Epithelial cell of esophagus (primary cell): ENCODE measurements at regions not wholly inside any gene's neighbourhood (a gene's known extent, or its start where the extent isn't known, plus 50 kb on each side); places are given as distances from the start of the nearest gene placed in this dataset.

Source experiments
- DNase-seq: peaks from one replicate; pipeline ENCODE4 v3.0.0; 2010; ENCODE audit warnings: low read depth
- H3K4me3 ChIP-seq: 2 replicates; pipeline ENCODE4 v1.5.1; 2011; ENCODE audit warnings: mild to moderate bottlenecking, low read length, control low read depth
- CTCF ChIP-seq: IDR thresholded peaks from 2 replicates; pipeline ENCODE4 v1.5.1; 2011; ENCODE audit warnings: low read depth, mild to moderate bottlenecking, low read length, control low read depth, inconsistent platforms; ENCODE audit not compliant: insufficient read depth; ENCODE audit errors: missing control alignments

- DNase-seq, result no peak
Measured at GRCh38 chr9:115786321-115786720, 367.3 kb upstream of the PAPPA start.

GRCh38 chr9:115790520-115790919, 363.1 kb upstream of the PAPPA start:
- DNase-seq, result no peak
- no peak overlapping the region for H3K4me3 ChIP-seq
- TF ChIP-seq CTCF, result no peak

More at GRCh38 chr9:115786321-115786720, 367.3 kb upstream of the PAPPA start:
- no peak overlapping the region for H3K4me3 ChIP-seq
- no peak for TF ChIP-seq CTCF

- no peak overlapping the region for H3K4me3 ChIP-seq
- TF ChIP-seq CTCF, result no peak
- no peak for DNase-seq
Measured at GRCh38 chr9:115794921-115795475, 358.6 kb upstream of the PAPPA start.

GRCh38 chr9:115799734-115800133, 353.9 kb upstream of the PAPPA start:
- H3K4me3 ChIP-seq, result no peak overlapping the region
- TF ChIP-seq CTCF, result no peak
- DNase-seq, result no peak

- no peak for TF ChIP-seq CTCF
- H3K4me3 ChIP-seq, result no peak overlapping the region
- DNase-seq, result no peak
Measured at GRCh38 chr9:115804206-115804605, 349.4 kb upstream of the PAPPA start.

GRCh38 chr9:115808108-115808507, 345.5 kb upstream of the PAPPA start:
- peak; percentile 34 for DNase-seq
- no peak for TF ChIP-seq CTCF
- no peak overlapping the region for H3K4me3 ChIP-seq

GRCh38 chr9:115808695-115809094, 344.9 kb upstream of the PAPPA start:
- H3K4me3 ChIP-seq, result no peak overlapping the region
- TF ChIP-seq CTCF, result no peak
- DNase-seq, result peak; percentile 27
